ENCODE measurements at regions not wholly inside any gene's neighbourhood (a gene's known extent, or its start where the extent isn't known, plus 50 kb on each side); places are given as distances from the start of the nearest gene placed in this dataset.

- DNase-seq (no peak), ATAC-seq (no peak)
- Histone ChIP-seq H3K27ac (no peak overlapping the region), H3K27me3 (ENCODE audit: insufficient read depth in 3 of 3, low read length in 2 of 3) (peaks cover 0 to 43% (median 10%) of the 10 kb centered on the region in 3 donors), H3K36me3 (ENCODE audit: insufficient read depth in 1 of 2, low read depth in 1 of 2) (no peaks in the 10 kb centered on the region), H3K4me1 (no peaks in the 10 kb centered on the region), H3K4me3 (peak overlapping the region; percentile 43), H3K9me3 (no peaks in the 10 kb centered on the region)
- no peak for TF ChIP-seq CTCF (IDR thresholded peaks at IDR 0.05)
- intact Hi-C loops (cut with DNase I): no loop called here
- 6 to 12% (median 6%) methylated on average over 34 to 78 of the region's 79 CpGs for WGBS, 3 donors
Measured at GRCh38 chr3:64445109-64445943, 220.1 kb upstream of the PRICKLE2 start.

- WGBS, 3 donors: 20 to 22% (median 21%) methylated on average over 29 of the region's 29 CpGs
- H3K4me3 ChIP-seq: peak overlapping the region; percentile 43
- DNase-seq (no peak), ATAC-seq (no peak)
- H3K27me3 ChIP-seq (ENCODE audit: insufficient read depth in 3 of 3, low read length in 2 of 3): peaks cover 0 to 44% (median 10%) of the 10 kb centered on the region in 3 donors
- intact Hi-C loops (cut with DNase I): no loop called here
- H3K4me1 ChIP-seq: no peaks in the 10 kb centered on the region
- no peak overlapping the region for H3K27ac ChIP-seq
- TF ChIP-seq CTCF (IDR thresholded peaks at IDR 0.05): no peak
- no peaks in the 10 kb centered on the region for H3K9me3 ChIP-seq
- H3K36me3 ChIP-seq (ENCODE audit: insufficient read depth in 1 of 2, low read depth in 1 of 2): no peaks in the 10 kb centered on the region
Measured at GRCh38 chr3:64444490-64445108, 219.3 kb upstream of the PRICKLE2 start.

GRCh38 chr3:64443546-64444381 is 218.5 kb upstream of the PRICKLE2 start:
- intact Hi-C loops (cut with DNase I): no loop called here
- DNase-seq: no peak

GRCh38 chr3:64441861-64442260 is 216.6 kb upstream of the PRICKLE2 start:
- no peaks in the 10 kb centered on the region for H3K36me3 ChIP-seq (ENCODE audit: insufficient read depth in 1 of 2, low read depth in 1 of 2)
- H3K27ac ChIP-seq: no peak overlapping the region
- intact Hi-C loops (cut with DNase I): no loop called here
- no peaks in the 10 kb centered on the region for H3K4me1 ChIP-seq
- WGBS, 3 donors: 54 to 58% (median 55%) methylated on average over 6 of the region's 6 CpGs
- H3K27me3 ChIP-seq (ENCODE audit: insufficient read depth in 3 of 3, low read length in 2 of 3): peaks cover 0 to 44% (median 10%) of the 10 kb centered on the region in 3 donors
- H3K4me3 ChIP-seq: no peak overlapping the region
- no peak for TF ChIP-seq CTCF (IDR thresholded peaks at IDR 0.05)
- H3K9me3 ChIP-seq: no peaks in the 10 kb centered on the region
- ATAC-seq (no peak), DNase-seq (no peak)

More at GRCh38 chr3:64443546-64444381, 218.5 kb upstream of the PRICKLE2 start:
- Histone ChIP-seq H3K4me3 (no peak overlapping the region), H3K27ac (no peak overlapping the region), H3K27me3 (ENCODE audit: insufficient read depth in 3 of 3, low read length in 2 of 3) (peaks cover 0 to 44% (median 10%) of the 10 kb centered on the region in 3 donors), H3K4me1 (no peaks in the 10 kb centered on the region), H3K36me3 (ENCODE audit: insufficient read depth in 1 of 2, low read depth in 1 of 2) (no peaks in the 10 kb centered on the region), H3K9me3 (no peaks in the 10 kb centered on the region)
- WGBS, 3 donors: 46 to 51% (median 47%) methylated on average over 16 of the region's 16 CpGs
- TF ChIP-seq CTCF (IDR thresholded peaks at IDR 0.05): no peak
- no peak for ATAC-seq
